ENCODE measurements at regions not wholly inside any gene's neighbourhood (a gene's known extent, or its start where the extent isn't known, plus 50 kb on each side); places are given as distances from the start of the nearest gene placed in this dataset.

DNA sequence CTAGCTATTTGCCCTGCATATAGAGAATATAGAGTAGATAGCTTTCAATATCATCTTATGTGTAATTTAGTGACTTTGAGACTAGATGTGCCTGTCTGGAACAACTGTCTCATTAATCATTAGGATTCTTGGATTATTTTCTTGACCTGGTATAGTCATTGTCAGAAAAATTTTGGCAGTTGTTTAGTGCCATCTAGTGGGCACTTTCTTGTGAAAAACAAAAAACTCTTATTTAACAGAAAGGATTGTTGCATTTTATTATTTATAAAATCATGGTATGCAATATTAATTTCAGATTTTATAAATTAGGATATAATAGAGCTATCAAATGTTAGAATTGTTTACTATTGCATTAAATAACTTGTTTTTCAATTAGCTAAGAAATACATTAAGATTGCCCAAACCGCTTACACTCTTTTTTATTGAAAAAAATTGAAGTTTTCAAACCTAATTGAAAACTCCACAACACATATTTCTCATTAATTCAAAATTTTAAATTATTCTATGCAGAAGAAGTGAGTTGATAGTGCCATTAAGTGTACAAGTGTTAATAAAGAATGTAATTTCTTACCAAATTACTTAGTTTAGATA is 80.3 kb downstream of the DYNAP start:
- TF ChIP-seq EZH2 (IDR thresholded peaks at IDR 0.05; ENCODE audit: borderline replicate concordance) = no peak
- TF ChIP-seq, protein P1, sequence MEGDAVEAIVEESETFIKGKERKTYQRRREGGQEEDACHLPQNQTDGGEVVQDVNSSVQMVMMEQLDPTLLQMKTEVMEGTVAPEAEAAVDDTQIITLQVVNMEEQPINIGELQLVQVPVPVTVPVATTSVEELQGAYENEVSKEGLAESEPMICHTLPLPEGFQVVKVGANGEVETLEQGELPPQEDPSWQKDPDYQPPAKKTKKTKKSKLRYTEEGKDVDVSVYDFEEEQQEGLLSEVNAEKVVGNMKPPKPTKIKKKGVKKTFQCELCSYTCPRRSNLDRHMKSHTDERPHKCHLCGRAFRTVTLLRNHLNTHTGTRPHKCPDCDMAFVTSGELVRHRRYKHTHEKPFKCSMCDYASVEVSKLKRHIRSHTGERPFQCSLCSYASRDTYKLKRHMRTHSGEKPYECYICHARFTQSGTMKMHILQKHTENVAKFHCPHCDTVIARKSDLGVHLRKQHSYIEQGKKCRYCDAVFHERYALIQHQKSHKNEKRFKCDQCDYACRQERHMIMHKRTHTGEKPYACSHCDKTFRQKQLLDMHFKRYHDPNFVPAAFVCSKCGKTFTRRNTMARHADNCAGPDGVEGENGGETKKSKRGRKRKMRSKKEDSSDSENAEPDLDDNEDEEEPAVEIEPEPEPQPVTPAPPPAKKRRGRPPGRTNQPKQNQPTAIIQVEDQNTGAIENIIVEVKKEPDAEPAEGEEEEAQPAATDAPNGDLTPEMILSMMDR (IDR thresholded peaks at IDR 0.05; ENCODE audit: poor library complexity) = peak; percentile 75

Data from hepatocyte (in vitro differentiated cells).